Peyer's patch (tissue), 4 donors: ENCODE measurements at regions not wholly inside any gene's neighbourhood (a gene's known extent, or its start where the extent isn't known, plus 50 kb on each side); places are given as distances from the start of the nearest gene placed in this dataset.
"Not testable (repeated sequence)": the region's sequence is repeated elsewhere in the genome, so short reads cannot be mapped to it uniquely, and the experiment has no call there.

Experiments used
- DNase-seq, 3 donors: peaks; one replicate each; pipeline ENCODE4 v3.0.0-alpha.2; 2017 to 2019
- H3K27ac ChIP-seq, 4 donors: fragments of 200-600 bp; sonication (generic); one replicate each; pipeline ENCODE4 v1.5.1; 2016 to 2019
- H3K27me3 ChIP-seq, 2 donors: fragments of 200-600 bp; sonication (generic); one replicate each; pipeline ENCODE4 v1.5.1; 2019
- H3K36me3 ChIP-seq, 3 donors: fragments of 200-600 bp; sonication (generic); one replicate each; pipeline ENCODE4 v1.5.1; 2016 to 2019
- H3K4me1 ChIP-seq, 4 donors: fragments of 200-600 bp; sonication (generic); one replicate each; pipeline ENCODE4 v1.5.1; 2016 to 2019
- H3K4me3 ChIP-seq, 4 donors: fragments of 200-600 bp; sonication (generic); 1 replicate in 3 of 4; 2 replicates in 1 of 4; pipeline ENCODE4 v1.5.1; 2016 to 2019; ENCODE audit warnings: mild to moderate bottlenecking in 1 of 4
- H3K9me3 ChIP-seq, 4 donors: fragments of 200-600 bp; sonication (generic); one replicate each; pipeline ENCODE4 v1.5.1; 2016 to 2019; ENCODE audit warnings: mild to moderate bottlenecking in 1 of 4
- POLR2A ChIP-seq, 2 donors: fragments of 450-650 bp; IDR thresholded peaks; one replicate each; pipeline ENCODE4 v1.5.1; 2017; ENCODE audit warnings: antibody characterized with exemption in 2 of 2, mild to moderate bottlenecking in 2 of 2, moderate library complexity in 2 of 2
- TF ChIP-seq, protein P1 (sequence below), 6 experiments: fragments of 450-650 bp in 4 of 6; fragments of 200-600 bp in 2 of 6; sonication (generic) in 1 of 6; IDR thresholded peaks; one replicate each; pipeline ENCODE4 v1.5.1; 2017 to 2019; ENCODE audit warnings: antibody characterized with exemption in 6 of 6, mild to moderate bottlenecking in 3 of 6, moderate library complexity in 1 of 6

DNA sequence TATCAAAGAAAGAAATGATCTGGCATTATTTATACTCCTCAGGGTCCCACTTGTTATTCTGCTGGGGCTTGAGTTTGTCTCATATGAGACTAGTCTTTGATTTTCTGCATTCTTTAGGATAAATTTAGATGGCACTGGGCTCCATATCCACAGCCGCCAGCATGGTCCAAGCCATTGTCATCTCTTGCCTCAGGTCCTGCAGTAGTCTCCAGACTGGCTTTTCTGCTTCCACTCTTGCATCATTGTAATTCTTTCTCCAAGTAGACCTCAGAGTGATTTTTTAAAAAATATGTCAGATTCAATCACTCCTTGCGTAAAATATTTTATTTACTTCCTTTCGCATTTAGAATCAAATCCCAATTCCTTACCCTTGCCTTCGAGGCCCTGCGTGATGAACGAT lies 50.4 kb upstream of the ST3GAL6 start:
- no peak overlapping the region for H3K27ac ChIP-seq

DNA sequence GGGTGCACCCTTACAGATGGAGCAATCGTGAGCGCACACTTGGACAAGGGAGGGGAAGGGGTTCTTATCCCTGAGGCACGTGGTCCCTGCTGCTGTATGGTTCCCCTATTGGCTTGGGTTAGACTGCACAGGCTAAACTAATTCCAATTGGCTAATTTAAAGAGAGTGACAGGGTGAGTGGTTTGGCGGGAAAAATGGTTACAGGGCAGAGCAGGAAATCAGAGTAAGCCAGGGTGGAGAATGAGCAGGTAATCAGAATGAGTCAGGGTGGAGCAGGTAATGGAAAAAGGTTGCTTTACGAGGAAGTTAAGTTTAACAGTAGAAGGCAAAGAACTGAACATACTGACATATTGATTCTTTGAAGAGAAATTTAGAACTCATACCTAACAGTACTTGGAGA lies 49.8 kb upstream of the ST3GAL6 start:
- H3K27ac ChIP-seq, H3K4me1 ChIP-seq, H3K4me3 ChIP-seq, H3K27me3 ChIP-seq, DNase-seq, H3K9me3 ChIP-seq, H3K36me3 ChIP-seq: not testable (repeated sequence)

More for the DNA sequence above, 50.4 kb upstream of the ST3GAL6 start:
- TF ChIP-seq, protein P1, sequence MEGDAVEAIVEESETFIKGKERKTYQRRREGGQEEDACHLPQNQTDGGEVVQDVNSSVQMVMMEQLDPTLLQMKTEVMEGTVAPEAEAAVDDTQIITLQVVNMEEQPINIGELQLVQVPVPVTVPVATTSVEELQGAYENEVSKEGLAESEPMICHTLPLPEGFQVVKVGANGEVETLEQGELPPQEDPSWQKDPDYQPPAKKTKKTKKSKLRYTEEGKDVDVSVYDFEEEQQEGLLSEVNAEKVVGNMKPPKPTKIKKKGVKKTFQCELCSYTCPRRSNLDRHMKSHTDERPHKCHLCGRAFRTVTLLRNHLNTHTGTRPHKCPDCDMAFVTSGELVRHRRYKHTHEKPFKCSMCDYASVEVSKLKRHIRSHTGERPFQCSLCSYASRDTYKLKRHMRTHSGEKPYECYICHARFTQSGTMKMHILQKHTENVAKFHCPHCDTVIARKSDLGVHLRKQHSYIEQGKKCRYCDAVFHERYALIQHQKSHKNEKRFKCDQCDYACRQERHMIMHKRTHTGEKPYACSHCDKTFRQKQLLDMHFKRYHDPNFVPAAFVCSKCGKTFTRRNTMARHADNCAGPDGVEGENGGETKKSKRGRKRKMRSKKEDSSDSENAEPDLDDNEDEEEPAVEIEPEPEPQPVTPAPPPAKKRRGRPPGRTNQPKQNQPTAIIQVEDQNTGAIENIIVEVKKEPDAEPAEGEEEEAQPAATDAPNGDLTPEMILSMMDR (IDR thresholded peaks at IDR 0.05), result no peak
- TF ChIP-seq POLR2A (IDR thresholded peaks at IDR 0.05), result no peak
- Histone ChIP-seq H3K4me3 (no peak overlapping the region), H3K4me1 (no peaks in the 10 kb centered on the region), H3K27me3 (no peaks in the 10 kb centered on the region), H3K9me3 (no peaks in the 10 kb centered on the region), H3K36me3 (no peaks in the 10 kb centered on the region)
- DNase-seq, result no peak
